Lung microvascular endothelial cell (primary cell): ENCODE measurements at regions not wholly inside any gene's neighbourhood (a gene's known extent, or its start where the extent isn't known, plus 50 kb on each side); places are given as distances from the start of the nearest gene placed in this dataset.
A peak's percentile ranks its signal among the peaks of the same experiment; 100 is the strongest.
"Not testable (repeated sequence)": the region's sequence is repeated elsewhere in the genome, so short reads cannot be mapped to it uniquely, and the experiment has no call there.

Experiments
- DNase-seq, 2 donors: peaks; one replicate each; pipeline versions ENCODE4 v3.0.0 to v3.0.0-alpha.2; 2010; ENCODE audit warnings: low read depth in 2 of 2

- no peak for DNase-seq
Observed at GRCh38 chr3:43838009-43838758, 147.4 kb downstream of the ABHD5 start.

- no peak for DNase-seq
Observed at GRCh38 chr3:43838877-43839276, 148.1 kb downstream of the ABHD5 start.

GRCh38 chr3:43843386-43843785, 152.6 kb downstream of the ABHD5 start:
- DNase-seq, result no peak

GRCh38 chr3:43844757-43845156, 154.0 kb downstream of the ABHD5 start:
- DNase-seq, result no peak

DNA sequence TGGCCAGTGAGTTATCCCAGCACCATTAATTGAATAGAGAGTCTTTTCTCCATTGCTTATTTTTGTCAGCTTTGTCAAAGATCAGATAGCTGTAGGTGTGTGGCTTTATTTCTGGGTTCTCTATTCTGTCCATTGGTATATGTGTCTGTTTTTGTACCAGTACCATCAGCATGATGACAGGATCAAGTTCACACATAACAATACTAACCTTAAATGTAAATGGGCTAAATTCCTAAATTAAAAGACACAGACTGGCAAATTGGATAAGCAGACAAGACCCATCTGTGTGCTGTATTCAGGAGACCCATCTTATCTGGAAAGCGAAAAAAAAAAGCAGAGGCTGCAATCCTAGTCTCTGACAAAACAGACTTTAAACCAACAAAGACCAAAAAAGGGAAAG, 154.8 kb downstream of the ABHD5 start:
- not testable (repeated sequence) for DNase-seq

GRCh38 chr3:43852066-43852465, 161.3 kb downstream of the ABHD5 start:
- DNase-seq, result no peak

DNA sequence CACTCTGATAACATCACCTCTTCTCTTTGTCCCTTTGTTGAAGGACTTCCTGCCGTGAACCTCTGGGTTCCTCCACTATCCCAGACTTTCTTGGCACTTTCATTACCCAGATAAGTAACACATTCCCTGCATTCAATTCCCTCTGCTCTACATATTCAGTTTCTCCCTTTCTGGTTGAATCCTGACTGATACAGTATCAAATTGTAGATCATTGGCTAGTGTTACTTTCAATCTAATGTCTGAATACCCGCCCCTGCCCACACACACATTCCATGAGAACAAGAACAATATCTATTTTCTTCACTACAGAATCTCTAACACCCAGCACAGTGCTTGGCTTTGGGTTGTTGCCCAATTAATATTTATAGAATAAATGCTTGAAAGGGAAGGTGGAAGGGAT, 163.5 kb downstream of the ABHD5 start:
- DNase-seq, result no peak

- DNase-seq, result no peak
Observed at GRCh38 chr3:43854916-43855315, 164.2 kb downstream of the ABHD5 start.

GRCh38 chr3:43855674-43856299, 165.0 kb downstream of the ABHD5 start:
- peak; percentile 69 for DNase-seq

- DNase-seq, result no peak
Observed at GRCh38 chr3:43856351-43856750, 165.6 kb downstream of the ABHD5 start.

DNA sequence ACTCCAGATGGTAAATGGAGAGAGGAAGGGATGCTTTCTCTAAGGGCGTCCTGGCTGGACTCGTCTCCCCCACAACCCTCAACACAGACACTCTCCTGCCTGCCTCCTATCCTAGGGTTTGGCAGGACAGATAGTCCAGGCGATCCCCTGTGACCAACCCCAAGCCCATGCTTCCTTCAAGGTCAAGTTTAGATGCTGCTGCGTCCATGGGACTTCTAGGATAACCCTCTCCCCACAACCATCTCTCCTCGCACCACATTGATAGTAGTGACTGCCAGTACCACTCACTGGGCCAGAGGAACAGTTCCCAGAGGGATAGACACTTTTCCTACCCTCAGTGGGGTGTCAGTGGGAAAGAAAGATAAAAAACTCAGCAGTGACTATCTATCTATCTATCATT, 166.0 kb downstream of the ABHD5 start:
- DNase-seq, result no peak

GRCh38 chr3:43857361-43858293, 166.9 kb downstream of the ABHD5 start:
- no peak for DNase-seq

- no peak for DNase-seq
Observed at GRCh38 chr3:43858294-43858701, 167.6 kb downstream of the ABHD5 start.

DNA sequence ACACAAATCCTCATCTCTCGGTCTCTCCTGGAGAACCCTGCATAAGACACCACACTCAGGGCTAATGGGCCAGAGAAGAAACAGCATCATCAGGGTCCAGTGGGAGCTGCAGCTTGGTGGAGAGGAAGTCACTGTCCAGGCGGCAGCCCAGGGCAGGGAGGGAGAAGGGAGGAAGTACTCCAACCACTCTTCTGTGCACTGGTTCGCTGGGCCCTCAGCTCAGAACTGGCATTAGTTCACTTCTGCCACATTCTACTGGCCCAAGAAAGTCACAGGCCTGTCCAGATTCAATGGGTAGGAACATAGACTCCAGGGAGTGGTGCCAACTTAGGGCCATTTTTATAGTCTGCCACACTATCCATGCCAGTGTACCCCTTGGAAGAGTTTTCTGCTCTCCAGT, 169.0 kb downstream of the ABHD5 start:
- DNase-seq, result no peak

DNA sequence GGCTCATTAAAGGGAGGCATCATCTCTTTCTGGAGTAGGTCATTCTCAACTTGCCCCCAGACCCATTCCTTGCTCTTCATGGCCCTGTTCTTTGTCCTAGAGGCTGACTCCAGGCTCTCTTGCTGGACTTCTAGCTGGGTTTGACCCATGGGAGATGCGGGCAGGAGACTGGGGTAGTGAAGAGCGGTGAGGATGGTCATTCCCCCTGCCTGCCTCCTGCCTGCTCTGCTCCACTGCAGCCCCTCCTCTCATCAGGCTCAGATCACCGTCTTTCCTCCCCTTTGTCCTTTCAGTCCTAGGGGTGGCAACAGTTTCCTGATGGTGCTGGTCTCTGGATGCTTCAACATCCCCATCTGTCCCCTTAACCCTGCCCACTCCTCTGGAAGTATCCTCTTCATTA, 170.9 kb downstream of the ABHD5 start:
- DNase-seq, result no peak

GRCh38 chr3:43862470-43862869, 171.7 kb downstream of the ABHD5 start:
- no peak for DNase-seq

- no peak for DNase-seq
Observed at GRCh38 chr3:43862992-43863805, 172.5 kb downstream of the ABHD5 start.

- DNase-seq, result no peak
Observed at GRCh38 chr3:43863966-43864933, 173.5 kb downstream of the ABHD5 start.

DNA sequence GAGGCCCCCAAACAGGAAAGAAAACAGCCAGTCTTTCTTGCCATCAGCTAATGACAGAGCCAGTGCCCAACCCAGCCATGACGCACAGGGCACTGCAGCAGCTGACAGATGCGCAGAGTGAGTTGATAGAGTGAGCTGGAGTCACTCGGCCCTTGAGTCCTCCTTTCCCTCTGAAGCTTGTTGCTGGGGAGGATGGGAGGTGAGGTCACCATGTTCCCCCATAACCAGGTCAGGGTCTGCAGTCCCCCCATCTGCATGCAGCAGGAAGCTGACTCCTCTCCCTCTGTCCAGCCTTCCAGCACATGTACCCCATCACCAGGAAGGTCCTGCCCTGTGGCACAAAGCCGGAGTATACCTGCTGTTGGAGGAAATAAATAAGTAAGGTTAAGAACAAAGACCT, 174.6 kb downstream of the ABHD5 start:
- DNase-seq, result no peak

GRCh38 chr3:43865887-43866528, 175.3 kb downstream of the ABHD5 start:
- peak in 1 of 2 donors; percentile 27 for DNase-seq
